ENCODE measurements at regions not wholly inside any gene's neighbourhood (a gene's known extent, or its start where the extent isn't known, plus 50 kb on each side); places are given as distances from the start of the nearest gene placed in this dataset.

DNA sequence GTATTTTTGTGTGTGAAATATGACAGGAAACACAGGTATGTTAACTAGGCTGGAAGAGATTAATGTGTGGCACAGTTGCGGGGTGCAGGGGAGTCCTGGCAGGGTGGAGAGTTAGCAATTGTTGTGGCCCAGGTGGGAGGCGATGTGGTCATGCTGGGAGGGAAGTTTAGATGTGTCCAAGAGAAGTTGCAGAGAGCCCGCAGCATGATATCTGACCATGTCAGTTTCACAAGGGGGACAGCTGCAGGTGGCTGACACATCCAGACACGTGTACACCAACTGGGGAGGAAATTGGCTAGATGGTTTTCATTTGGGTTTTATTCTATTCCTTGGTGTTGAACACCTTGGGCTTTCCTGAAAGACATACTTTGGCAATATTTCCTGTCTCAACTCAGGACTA, 172.8 kb upstream of the RGMA start:
- no peak for ATAC-seq
- TF ChIP-seq TCF7 (CRISPR knock-in tag; IDR thresholded peaks at IDR 0.05; ENCODE audit: low read depth) (no peak), SP1 (CRISPR knock-in tag; conservative IDR thresholded peaks at IDR 0.05) (no peak), RORB (CRISPR knock-in tag; IDR thresholded peaks at IDR 0.05) (no peak), KAT7 (CRISPR knock-in tag; IDR thresholded peaks at IDR 0.05; ENCODE audit: borderline replicate concordance) (no peak), HMGA2 (CRISPR knock-in tag; IDR thresholded peaks at IDR 0.05) (no peak), ELF4 (CRISPR knock-in tag; IDR thresholded peaks at IDR 0.05; ENCODE audit: low read depth) (no peak), RELA (CRISPR knock-in tag; IDR thresholded peaks at IDR 0.05; ENCODE audit: borderline replicate concordance) (no peak), ZNF219 (CRISPR knock-in tag; IDR thresholded peaks at IDR 0.05; ENCODE audit: borderline replicate concordance) (no peak)
- TF ChIP-seq, protein P1, sequence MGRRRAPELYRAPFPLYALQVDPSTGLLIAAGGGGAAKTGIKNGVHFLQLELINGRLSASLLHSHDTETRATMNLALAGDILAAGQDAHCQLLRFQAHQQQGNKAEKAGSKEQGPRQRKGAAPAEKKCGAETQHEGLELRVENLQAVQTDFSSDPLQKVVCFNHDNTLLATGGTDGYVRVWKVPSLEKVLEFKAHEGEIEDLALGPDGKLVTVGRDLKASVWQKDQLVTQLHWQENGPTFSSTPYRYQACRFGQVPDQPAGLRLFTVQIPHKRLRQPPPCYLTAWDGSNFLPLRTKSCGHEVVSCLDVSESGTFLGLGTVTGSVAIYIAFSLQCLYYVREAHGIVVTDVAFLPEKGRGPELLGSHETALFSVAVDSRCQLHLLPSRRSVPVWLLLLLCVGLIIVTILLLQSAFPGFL (CRISPR knock-in tag; IDR thresholded peaks at IDR 0.05; ENCODE audit: borderline replicate concordance), result no peak
- TF ChIP-seq, protein P2, sequence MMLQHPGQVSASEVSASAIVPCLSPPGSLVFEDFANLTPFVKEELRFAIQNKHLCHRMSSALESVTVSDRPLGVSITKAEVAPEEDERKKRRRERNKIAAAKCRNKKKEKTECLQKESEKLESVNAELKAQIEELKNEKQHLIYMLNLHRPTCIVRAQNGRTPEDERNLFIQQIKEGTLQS (CRISPR knock-in tag; conservative IDR thresholded peaks at IDR 0.05), result no peak
- TF ChIP-seq, protein P3, sequence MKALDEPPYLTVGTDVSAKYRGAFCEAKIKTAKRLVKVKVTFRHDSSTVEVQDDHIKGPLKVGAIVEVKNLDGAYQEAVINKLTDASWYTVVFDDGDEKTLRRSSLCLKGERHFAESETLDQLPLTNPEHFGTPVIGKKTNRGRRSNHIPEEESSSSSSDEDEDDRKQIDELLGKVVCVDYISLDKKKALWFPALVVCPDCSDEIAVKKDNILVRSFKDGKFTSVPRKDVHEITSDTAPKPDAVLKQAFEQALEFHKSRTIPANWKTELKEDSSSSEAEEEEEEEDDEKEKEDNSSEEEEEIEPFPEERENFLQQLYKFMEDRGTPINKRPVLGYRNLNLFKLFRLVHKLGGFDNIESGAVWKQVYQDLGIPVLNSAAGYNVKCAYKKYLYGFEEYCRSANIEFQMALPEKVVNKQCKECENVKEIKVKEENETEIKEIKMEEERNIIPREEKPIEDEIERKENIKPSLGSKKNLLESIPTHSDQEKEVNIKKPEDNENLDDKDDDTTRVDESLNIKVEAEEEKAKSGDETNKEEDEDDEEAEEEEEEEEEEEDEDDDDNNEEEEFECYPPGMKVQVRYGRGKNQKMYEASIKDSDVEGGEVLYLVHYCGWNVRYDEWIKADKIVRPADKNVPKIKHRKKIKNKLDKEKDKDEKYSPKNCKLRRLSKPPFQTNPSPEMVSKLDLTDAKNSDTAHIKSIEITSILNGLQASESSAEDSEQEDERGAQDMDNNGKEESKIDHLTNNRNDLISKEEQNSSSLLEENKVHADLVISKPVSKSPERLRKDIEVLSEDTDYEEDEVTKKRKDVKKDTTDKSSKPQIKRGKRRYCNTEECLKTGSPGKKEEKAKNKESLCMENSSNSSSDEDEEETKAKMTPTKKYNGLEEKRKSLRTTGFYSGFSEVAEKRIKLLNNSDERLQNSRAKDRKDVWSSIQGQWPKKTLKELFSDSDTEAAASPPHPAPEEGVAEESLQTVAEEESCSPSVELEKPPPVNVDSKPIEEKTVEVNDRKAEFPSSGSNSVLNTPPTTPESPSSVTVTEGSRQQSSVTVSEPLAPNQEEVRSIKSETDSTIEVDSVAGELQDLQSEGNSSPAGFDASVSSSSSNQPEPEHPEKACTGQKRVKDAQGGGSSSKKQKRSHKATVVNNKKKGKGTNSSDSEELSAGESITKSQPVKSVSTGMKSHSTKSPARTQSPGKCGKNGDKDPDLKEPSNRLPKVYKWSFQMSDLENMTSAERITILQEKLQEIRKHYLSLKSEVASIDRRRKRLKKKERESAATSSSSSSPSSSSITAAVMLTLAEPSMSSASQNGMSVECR (CRISPR knock-in tag; IDR thresholded peaks at IDR 0.05; ENCODE audit: borderline replicate concordance), result no peak
- TF ChIP-seq, protein P4, sequence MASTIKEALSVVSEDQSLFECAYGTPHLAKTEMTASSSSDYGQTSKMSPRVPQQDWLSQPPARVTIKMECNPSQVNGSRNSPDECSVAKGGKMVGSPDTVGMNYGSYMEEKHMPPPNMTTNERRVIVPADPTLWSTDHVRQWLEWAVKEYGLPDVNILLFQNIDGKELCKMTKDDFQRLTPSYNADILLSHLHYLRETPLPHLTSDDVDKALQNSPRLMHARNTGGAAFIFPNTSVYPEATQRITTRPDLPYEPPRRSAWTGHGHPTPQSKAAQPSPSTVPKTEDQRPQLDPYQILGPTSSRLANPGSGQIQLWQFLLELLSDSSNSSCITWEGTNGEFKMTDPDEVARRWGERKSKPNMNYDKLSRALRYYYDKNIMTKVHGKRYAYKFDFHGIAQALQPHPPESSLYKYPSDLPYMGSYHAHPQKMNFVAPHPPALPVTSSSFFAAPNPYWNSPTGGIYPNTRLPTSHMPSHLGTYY (CRISPR knock-in tag; IDR thresholded peaks at IDR 0.05), result no peak
- TF ChIP-seq, protein P5, sequence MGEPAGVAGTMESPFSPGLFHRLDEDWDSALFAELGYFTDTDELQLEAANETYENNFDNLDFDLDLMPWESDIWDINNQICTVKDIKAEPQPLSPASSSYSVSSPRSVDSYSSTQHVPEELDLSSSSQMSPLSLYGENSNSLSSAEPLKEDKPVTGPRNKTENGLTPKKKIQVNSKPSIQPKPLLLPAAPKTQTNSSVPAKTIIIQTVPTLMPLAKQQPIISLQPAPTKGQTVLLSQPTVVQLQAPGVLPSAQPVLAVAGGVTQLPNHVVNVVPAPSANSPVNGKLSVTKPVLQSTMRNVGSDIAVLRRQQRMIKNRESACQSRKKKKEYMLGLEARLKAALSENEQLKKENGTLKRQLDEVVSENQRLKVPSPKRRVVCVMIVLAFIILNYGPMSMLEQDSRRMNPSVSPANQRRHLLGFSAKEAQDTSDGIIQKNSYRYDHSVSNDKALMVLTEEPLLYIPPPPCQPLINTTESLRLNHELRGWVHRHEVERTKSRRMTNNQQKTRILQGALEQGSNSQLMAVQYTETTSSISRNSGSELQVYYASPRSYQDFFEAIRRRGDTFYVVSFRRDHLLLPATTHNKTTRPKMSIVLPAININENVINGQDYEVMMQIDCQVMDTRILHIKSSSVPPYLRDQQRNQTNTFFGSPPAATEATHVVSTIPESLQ (CRISPR knock-in tag; IDR thresholded peaks at IDR 0.05), result no peak
- TF ChIP-seq, protein P6, sequence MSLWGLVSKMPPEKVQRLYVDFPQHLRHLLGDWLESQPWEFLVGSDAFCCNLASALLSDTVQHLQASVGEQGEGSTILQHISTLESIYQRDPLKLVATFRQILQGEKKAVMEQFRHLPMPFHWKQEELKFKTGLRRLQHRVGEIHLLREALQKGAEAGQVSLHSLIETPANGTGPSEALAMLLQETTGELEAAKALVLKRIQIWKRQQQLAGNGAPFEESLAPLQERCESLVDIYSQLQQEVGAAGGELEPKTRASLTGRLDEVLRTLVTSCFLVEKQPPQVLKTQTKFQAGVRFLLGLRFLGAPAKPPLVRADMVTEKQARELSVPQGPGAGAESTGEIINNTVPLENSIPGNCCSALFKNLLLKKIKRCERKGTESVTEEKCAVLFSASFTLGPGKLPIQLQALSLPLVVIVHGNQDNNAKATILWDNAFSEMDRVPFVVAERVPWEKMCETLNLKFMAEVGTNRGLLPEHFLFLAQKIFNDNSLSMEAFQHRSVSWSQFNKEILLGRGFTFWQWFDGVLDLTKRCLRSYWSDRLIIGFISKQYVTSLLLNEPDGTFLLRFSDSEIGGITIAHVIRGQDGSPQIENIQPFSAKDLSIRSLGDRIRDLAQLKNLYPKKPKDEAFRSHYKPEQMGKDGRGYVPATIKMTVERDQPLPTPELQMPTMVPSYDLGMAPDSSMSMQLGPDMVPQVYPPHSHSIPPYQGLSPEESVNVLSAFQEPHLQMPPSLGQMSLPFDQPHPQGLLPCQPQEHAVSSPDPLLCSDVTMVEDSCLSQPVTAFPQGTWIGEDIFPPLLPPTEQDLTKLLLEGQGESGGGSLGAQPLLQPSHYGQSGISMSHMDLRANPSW (CRISPR knock-in tag; conservative IDR thresholded peaks at IDR 0.05; ENCODE audit: low read depth), result no peak
- TF ChIP-seq, protein P7, sequence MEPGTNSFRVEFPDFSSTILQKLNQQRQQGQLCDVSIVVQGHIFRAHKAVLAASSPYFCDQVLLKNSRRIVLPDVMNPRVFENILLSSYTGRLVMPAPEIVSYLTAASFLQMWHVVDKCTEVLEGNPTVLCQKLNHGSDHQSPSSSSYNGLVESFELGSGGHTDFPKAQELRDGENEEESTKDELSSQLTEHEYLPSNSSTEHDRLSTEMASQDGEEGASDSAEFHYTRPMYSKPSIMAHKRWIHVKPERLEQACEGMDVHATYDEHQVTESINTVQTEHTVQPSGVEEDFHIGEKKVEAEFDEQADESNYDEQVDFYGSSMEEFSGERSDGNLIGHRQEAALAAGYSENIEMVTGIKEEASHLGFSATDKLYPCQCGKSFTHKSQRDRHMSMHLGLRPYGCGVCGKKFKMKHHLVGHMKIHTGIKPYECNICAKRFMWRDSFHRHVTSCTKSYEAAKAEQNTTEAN (CRISPR knock-in tag; IDR thresholded peaks at IDR 0.05), result no peak
- TF ChIP-seq, protein P8, sequence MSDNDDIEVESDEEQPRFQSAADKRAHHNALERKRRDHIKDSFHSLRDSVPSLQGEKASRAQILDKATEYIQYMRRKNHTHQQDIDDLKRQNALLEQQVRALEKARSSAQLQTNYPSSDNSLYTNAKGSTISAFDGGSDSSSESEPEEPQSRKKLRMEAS (CRISPR knock-in tag; IDR thresholded peaks at IDR 0.05), result no peak
- TF ChIP-seq, protein P9, sequence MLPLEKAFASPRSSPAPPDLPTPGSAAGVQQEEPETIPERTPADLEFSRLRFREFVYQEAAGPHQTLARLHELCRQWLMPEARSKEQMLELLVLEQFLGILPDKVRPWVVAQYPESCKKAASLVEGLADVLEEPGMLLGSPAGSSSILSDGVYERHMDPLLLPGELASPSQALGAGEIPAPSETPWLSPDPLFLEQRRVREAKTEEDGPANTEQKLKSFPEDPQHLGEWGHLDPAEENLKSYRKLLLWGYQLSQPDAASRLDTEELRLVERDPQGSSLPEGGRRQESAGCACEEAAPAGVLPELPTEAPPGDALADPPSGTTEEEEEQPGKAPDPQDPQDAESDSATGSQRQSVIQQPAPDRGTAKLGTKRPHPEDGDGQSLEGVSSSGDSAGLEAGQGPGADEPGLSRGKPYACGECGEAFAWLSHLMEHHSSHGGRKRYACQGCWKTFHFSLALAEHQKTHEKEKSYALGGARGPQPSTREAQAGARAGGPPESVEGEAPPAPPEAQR (CRISPR knock-in tag; IDR thresholded peaks at IDR 0.05), result no peak
- ChIA-PET CTCF (no interaction called here), POLR2A (no interaction called here)
- Mint-ChIP-seq H3K4me1 (no peaks in the 10 kb centered on the region), H3K9me3 (0 out of 2 replicates have a peak, but pooled peaks cover 7% of the 10 kb centered on the region), H3K4me3 (no peak overlapping the region), H3K27me3 (ENCODE audit: low read depth) (peaks cover 10% of the 10 kb centered on the region), H3K36me3 (no peaks in the 10 kb centered on the region), H3K27ac (no peak overlapping the region)
- DNase-seq (ENCODE audit: low spot score), result no peak
